AG08395 (cell line): ENCODE measurements at regions not wholly inside any gene's neighbourhood (a gene's known extent, or its start where the extent isn't known, plus 50 kb on each side); places are given as distances from the start of the nearest gene placed in this dataset.
"Not testable (repeated sequence)": the region's sequence is repeated elsewhere in the genome, so short reads cannot be mapped to it uniquely, and the experiment has no call there.

Source experiments
- DNase-seq: peaks from one replicate; pipeline ENCODE4 v3.0.0; 2012; ENCODE audit warnings: mixed read lengths, low spot score

DNA sequence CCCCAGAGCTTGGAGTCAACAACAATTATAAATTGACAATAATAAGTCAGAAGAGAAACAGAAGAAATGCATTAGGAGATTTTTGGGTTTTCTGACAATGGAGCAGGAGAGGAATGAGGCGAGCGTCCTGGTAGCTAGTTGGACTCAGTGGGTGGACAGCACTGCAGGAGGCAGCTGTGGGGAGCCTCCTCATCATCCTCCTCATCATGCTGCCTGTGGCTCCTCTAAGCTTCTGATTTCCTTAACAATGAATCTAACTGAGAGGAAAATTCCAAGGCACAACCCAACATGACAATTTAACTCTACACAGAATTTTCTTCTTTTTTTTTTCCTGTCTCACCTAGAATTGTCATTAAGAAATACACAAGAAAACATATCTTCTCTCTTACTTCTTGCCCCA is 357.1 kb upstream of the NOCT start:
- DNase-seq: no peak

DNA sequence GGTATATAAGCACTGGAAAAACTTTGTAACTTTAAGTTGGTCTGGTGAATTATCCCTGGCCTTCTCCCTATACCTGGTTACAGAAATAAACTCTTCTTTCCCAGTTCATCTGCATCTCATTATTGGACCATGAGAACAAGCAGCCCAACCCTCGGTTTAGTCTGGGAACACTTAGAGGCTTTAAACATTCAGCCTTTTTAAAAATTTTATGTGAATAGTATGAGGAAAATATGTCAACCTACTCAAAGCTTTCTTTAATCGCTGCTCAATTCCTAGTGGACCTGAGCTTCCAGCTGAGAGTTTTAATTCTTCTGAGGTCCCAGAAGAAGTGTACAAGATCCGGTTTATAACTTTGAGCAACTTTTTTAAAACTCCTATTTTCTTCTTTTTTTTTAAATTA is 358.6 kb upstream of the NOCT start:
- no peak for DNase-seq

DNA sequence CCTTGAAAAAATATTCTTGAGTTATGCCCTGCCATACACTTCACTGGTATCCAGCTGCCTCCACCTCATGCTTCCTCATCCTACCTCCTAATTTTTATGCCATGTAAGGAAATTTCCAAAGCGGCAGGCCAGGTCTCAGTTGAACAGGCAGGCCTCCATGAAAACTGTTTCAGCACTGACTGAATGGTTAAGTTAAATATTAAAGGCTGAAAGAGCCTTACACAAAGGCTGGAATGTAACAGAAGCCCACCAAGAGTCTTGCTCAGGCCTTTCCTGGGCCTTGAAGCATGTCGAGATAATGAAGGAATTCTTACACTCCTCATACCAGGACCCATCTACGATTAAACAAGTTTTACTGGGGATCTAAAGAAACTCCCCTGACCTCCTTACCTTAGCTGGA is 359.6 kb upstream of the NOCT start:
- no peak for DNase-seq

DNA sequence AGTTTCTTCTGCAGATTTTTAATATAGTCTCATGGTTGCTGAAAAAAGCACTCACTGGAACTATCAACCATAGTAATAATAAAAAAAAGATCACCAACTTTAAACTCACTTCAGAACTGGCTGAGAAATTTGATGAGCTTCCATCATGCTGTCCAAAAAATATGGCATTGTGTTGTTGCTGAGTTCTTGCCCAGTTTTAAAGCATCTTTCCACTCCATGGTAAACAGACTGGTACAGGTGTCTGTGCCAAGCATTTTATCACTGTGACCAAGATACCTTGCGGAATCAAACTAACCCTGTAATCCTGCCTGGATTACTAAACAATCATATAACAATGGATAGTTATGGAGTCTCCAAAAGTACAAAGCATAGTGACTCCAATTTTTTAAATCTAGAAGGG is 360.3 kb upstream of the NOCT start:
- no peak for DNase-seq

DNA sequence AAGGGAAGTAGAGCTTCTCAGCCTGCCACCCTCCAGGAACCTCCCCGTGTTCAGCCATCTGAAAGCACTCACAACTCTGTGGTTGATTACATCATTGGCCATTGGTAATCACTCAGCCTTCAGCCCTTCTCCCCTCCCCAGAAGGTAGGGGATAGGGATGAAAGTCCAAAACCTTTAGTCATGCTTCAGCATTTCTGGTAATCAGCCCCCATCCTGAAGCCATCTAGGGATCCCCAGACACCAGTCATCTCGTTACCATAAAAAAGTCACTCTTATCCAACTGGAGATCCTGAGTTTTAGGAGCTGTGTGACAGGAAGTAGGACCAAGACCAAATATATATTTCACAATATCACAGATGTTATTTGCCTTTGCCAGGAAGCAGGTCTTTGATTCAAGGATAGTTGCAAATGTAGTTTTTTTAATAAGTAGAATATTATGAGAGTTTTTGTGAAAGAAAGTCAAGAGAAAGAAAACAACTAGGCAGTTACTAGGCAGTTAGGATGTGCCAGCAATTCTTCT is 364.6 kb upstream of the NOCT start:
- DNase-seq: peak; percentile 67

GRCh38 chr4:138650495-138650894 is 365.1 kb upstream of the NOCT start:
- no peak for DNase-seq

DNA sequence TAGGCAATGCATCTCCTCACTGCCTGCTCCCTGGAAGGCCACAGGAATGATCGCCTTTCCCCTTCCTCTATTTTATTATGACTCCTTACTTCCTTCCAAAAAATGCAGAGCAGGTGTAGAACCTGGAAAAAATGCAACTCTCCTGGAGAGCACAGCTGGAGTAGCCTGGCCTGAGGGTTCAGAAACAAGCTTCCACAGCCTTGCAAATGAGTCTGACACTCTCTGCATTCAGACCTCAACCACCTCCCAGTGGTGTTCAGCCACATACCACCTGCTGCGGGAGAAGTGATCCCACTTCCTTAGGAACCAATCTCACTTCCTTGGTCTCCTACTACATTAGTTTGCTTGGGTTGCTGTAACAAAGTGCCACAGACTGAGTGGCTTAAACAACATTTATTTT is 368.1 kb upstream of the NOCT start:
- no peak for DNase-seq

DNA sequence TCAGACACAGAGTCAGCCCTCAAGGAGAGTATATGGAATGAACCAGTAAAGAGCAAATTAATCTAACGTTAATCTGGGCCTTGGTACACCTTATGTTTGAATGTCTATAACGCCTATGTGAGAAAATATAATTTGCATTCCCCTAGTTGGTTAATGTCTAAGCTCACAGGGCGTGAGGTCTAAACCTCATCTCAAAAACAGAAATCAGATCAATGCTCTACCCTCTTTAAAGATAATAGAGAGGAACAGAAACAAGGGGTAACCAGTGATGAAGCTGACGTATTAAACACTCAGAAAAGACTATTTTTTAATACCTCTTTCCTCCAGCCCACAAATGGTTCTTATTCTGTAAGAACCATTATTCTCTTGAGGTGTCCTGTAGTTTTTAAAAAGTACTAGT is 369.2 kb upstream of the NOCT start:
- no peak for DNase-seq

DNA sequence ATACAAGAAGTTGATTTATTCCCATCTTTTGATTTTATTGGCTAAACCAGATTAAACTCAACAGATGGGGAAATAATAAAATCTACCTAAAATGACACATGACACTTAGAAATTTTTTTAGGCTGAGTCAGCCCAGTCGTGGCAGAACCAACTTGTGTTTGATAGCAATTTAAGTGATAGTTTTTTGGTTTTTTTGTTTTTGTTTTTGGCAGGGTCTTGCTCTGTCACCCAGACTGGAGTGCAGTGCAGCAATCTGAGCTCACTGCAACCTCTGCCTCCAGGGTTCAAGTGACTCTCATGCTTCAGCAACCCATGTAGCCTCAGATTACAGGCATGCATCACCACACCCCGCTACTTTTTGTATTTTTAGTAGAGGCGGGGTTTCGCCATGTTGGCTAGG is 370.3 kb upstream of the NOCT start:
- peak; percentile 21 for DNase-seq

DNA sequence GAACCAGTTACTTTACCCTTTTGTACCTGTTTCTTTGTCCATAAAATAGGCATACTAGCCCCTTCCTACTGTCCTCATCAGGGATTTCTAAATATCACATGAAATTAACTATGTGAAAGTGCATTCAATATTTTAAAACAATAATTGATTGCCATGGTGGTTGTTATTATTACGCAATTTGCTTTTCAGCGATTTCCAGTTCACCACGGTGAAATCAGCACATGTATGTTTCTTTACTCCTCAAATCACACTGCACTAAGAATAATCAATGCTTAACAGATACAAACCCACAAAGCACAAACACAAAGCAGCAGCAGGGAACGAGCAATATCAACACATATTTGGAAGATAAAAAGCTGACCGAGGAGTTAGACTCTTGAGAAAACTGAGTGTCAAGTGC is 371.3 kb upstream of the NOCT start:
- no peak for DNase-seq

DNA sequence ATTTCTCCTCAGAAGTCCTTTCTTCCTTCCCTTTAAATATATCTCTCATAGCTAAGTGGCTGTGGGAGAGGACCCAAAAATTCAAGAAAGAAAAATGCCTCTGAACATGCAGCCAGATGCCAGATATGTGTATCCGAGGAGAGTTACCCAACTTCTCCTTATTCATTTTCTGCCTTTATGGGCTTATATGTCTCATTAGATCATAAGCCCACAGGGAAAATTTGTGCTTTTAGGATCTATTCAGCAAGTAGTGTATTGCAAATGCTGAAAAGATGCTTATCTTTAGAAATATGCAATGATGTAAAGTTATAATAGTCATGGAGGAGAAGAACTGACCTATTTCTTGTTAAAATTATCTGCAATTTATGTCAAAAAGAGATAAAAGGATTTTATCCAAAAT is 371.8 kb upstream of the NOCT start:
- no peak for DNase-seq

GRCh38 chr4:138639018-138639741 is 376.4 kb upstream of the NOCT start:
- DNase-seq: no peak

- DNase-seq: no peak
Measured at GRCh38 chr4:138636781-138637180, 378.8 kb upstream of the NOCT start.

DNA sequence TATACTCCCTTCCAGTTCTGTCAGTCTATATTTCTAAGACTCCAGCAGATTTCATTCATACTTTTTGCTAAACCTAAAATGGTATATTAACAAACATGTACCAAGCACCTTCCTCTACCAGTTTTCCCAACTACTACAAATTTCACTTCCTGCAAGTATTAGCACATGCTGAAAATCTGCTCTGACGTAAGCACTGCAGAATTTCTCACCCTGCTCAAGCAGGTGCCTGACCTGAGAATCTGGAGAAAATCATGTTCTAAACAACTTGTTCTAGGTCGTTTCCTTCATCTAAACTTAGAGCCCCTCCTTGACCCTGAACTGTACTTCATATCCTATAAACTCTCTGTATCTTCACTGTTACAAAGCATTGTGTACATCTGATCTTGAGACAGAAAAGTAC is 380.7 kb upstream of the NOCT start:
- DNase-seq: no peak

- no peak for DNase-seq
Measured at GRCh38 chr4:138633580-138633904, 382.0 kb upstream of the NOCT start.

GRCh38 chr4:138632856-138633579 is 382.6 kb upstream of the NOCT start:
- DNase-seq: no peak

DNA sequence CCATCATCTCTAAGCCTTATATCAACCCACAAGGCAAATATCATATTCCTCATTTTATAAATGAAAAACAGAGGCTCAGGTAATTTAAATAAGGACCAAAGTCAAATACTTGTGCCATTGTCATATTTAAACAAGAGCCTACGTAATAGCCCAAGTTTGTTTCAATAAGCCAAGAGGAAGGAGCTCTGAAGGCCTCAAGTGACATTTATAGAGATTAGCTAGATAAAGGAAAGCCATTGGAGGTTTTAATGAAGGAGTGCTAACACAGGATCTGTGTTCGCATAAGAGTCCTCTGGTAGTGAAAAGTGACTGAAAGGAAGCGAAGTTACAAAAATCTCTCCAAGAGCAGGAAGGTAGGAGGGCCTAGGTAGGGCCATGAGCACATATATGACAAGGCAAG is 384.9 kb upstream of the NOCT start:
- DNase-seq: no peak

DNA sequence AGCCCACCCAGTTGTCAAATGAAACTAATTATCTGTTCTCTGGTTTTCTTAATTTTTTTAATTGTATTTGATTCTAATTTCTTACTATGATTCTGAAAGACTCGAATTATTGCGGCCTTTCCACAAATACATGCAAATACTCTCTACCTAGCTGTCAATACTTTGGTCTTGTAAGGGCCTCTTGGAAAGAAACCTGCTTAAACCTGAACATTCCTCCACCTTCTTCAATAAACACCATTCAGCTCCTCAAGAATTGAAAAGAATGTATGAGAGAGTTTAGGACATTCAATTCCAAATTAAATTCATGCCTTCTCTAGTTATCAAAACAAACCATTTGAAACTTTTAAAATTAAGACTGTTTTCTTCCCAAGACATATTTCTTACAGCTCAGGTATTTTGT is 385.9 kb upstream of the NOCT start:
- no peak for DNase-seq

DNA sequence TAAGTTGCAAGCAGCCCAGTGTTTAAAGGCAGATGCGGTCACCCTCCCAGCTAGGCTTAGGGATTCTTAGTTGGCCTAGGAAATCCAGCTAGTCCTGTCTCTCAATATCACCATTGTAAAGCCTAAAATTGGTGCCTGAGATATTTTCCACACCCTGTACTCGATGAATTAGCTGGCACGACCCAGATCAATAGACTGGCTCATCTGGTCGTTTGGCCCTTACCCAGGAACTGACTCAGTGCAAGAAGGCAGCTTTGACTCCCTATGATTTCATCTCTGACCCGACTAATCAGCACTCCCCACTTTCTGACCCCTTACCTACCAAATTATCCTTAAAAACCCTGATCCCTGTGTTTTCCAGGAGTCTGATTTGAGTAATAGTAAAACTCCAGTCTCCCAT is 384.9 kb upstream of the SLC7A11 start:
- DNase-seq: no peak

DNA sequence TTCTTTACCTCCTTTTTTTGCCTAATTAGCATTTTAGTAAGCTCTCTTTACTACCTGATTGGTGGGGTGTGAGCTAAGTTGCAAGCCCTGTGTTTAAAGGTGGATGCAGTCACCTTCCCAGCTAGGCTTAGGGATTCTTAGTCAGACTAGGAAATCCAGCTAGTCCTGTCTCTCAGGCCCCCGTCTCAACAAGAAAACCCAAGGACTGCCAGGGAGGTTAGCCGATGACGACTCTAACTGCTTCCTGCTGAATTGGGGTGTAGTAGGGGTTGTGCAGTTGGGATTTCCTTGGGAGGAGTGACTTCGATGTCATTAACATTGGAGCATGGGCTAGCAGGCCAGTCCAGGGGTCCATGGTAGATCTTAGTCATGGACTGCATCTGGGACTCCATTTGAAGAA is 380.2 kb upstream of the SLC7A11 start:
- not testable (repeated sequence) for DNase-seq

DNA sequence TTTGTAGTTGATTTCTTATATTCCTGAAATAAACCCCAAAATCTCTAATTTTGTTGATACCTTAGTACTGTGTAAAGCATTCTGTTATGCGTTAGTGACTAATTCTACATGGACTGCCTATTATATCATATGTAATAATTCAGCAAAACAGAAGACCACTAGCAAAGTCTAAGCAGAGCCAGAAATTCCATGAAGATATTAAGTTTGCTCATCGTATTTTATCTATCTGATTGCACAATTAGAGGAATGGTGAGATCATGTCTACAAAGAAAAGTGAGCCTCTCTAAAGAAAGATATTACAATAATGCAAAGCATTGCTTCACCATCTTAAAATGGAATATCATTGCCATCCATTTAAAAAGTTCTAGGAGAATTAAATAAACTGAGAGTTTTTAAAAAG is 374.6 kb upstream of the SLC7A11 start:
- DNase-seq: no peak

DNA sequence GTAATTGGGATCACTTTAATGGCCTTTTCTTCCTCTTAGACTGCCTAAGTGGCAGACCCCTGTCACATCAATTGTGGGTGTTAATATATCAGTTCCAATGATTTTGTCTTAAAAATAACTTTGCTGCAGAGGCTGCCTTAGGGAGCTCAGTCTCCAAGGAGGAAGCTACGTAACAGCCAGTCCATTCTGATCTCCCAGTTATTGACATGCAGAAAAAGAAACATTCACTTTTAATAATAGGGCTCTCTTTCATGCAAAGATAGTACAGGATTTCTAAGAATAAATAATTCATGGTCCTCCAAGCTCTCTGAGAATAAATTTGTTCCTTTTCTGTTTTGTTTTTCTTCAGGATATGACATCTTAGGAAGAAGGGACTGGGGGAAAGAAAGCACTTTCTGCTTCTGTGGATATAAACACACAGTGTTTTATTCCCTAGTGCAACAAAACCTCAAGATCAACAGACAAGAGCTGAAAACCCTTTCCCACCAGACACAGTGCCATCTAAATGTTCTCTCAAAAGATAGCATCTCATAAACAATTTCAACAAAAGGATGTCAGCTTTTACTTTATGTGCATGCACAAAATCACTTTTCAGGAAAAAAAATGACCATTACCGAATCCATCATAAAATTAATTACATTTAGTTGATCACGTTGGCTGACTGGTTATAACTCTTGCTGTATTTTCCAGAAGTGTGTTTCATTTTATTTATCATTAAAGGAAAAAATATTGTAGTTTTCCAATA is 372.4 kb upstream of the SLC7A11 start:
- DNase-seq: no peak

DNA sequence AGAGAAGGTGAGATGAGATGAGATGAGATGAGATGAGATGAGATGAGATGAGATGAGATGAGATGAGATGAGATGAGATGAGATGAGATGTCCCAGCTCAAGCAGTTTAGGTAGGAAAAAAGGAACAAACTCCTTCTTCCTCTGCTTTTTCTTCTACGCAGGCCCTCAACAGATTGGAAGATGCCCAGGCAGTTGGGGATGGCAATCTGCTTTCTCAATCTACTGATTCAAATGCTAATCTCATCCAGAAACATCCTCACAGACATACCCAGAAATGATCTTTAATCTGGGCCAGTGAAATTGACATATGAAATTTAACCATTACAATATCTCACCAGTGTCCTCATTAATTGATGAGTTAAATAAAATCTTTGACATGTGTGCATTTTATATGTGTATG is 370.3 kb upstream of the SLC7A11 start:
- no peak for DNase-seq
